HG02870 (cell line): ENCODE measurements at regions not wholly inside any gene's neighbourhood (a gene's known extent, or its start where the extent isn't known, plus 50 kb on each side); places are given as distances from the start of the nearest gene placed in this dataset.
"Not testable (repeated sequence)": the region's sequence is repeated elsewhere in the genome, so short reads cannot be mapped to it uniquely, and the experiment has no call there.

Experiments used
- ATAC-seq: cut with Tn5 transposase; IDR thresholded peaks from one replicate; pipeline ENCODE4 v1.9.1; 2021; ENCODE audit warnings: mild to moderate bottlenecking, moderate library complexity; ENCODE audit not compliant: unreplicated experiment

DNA sequence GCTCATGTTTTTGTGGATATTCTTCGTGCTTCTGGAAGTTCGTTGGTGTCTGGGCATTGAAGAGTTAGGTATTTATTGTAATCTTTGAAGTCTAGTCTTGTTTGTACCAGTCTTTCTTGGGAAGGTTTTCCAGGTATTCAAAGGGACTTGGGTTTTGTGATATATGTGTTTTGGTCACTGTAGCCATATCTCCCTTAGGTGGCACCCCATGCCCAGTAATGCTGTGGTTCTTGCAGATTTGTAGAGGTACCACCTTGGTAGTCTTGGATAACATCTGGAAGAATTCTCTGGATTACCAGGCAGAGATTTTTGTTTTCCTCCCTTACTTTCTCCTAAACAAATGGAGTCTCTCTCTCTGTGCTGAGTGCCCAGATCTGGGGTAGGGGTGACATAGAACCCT, 184.1 kb downstream of the TEX13C start:
- ATAC-seq, result no peak

DNA sequence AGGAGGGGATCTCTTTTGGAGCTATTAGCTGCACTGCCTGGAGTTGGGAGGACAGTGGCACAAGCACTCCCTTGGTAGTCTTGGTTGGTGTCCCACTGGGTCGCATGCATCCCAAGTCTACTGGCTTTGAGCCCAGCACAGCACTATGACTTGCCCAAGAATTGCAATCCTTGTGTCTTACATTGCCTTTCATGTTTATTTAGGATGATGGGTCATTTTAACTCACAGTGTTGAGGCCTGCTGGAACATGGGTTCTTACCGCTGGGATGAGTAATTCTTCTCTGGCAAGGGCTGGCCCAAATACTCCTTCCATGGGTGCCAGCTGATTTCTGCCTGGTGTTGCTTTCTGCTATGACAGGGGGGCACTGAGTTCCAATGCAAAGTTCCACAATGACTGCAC, 185.5 kb downstream of the TEX13C start:
- ATAC-seq, result no peak

- no peak for ATAC-seq
Measured at GRCh38 chrX:125507119-125507518, 187.4 kb downstream of the TEX13C start.

GRCh38 chrX:125520029-125520428, 200.4 kb downstream of the TEX13C start:
- ATAC-seq, result no peak

DNA sequence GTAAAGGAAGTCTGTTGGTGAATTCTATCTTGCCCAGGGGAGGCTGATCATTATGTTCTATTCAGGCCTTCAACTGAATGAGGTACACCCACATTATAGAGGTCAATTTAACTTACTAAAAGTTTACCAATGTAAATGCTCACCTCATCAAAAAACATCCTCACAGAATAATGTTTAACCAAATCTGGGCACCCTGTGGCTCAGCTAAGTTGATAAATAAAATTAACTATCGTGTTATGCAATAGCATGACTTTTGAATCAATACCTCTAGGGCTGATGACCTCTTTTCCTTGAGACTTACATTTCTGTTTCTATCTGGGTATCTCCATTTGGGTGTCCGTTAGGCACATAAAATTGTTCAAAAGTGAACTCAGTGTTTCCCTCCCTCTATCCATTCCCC, 203.1 kb downstream of the TEX13C start:
- ATAC-seq, result no peak

GRCh38 chrX:125532411-125533089, 212.9 kb downstream of the TEX13C start:
- ATAC-seq, result no peak

- no peak for ATAC-seq
Measured at GRCh38 chrX:125533352-125533751, 213.7 kb downstream of the TEX13C start.

- ATAC-seq, result no peak
Measured at GRCh38 chrX:125544031-125544660, 224.5 kb downstream of the TEX13C start.

GRCh38 chrX:125544856-125545255, 225.2 kb downstream of the TEX13C start:
- ATAC-seq, result no peak

- no peak for ATAC-seq
Measured at GRCh38 chrX:125577479-125577878, 257.8 kb downstream of the TEX13C start.

DNA sequence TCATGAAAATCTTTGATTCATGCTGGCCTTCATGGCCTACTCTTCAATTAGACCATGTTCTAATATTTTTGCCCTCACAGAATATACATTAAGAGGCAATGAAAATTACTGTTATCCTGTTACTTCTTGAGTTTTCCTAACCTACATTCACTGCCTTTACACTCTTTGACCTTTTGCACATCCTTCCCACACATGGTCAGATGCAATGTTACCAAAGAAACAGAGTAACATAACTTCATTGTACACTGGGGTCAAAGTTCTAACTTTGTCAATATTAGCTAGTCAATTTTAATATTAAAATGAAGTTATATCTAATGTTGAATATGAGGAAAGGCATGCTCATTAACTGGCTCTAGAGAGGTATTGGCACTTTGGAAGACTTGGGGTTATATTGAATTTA, 284.8 kb downstream of the TEX13C start:
- ATAC-seq, result no peak

DNA sequence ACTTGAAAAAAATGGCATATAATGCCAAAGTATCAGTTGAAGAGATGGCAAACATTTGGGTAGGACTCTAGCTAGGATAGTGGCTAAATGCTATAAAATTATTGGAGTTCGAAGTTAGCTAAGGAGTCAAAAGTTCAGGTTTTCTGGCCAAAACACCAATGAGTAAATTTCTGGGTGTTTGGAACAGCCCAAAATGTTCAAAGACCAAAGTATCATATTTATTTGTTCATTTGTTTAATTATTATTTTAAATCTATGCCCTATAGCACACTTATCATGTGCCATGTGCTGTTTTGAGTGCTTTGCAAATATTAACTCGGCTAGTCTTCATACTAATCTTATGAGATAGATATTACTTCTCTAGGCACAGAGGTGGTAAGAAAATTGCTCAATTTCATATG, 285.5 kb downstream of the TEX13C start:
- no peak for ATAC-seq

DNA sequence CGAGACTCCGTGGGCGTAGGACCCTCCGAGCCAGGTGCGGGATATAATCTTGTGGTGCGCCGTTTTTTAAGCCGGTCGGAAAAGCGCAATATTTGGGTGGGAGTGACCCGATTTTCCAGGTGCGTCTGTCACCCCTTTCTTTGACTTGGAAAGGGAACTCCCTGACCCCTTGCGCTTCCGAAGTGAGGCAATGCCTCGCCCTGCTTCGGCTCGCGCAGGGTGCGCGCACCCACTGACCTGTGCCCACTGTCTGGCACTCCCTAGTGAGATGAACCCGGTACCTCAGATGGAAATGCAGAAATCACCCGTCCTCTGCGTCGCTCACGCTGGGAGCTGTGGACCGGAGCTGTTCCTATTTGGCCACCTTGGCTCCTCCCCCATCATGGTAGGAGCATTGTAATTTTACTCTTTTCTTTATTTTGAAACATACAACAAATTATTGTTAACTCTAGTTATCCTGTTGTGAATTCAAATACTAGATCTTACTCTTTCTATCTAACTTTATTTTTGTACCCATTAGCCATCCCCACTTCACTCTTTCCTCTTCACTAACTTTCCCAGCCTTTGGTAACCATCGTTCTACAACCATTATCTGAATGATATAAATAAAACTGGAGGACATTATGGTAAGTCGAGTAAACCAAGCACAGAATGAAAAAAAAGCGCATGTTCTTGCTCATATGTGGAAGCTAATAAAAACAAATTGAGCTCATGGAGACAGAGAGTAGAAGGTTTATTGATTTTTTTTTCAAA, 295.1 kb downstream of the TEX13C start:
- ATAC-seq, result not testable (repeated sequence)

DNA sequence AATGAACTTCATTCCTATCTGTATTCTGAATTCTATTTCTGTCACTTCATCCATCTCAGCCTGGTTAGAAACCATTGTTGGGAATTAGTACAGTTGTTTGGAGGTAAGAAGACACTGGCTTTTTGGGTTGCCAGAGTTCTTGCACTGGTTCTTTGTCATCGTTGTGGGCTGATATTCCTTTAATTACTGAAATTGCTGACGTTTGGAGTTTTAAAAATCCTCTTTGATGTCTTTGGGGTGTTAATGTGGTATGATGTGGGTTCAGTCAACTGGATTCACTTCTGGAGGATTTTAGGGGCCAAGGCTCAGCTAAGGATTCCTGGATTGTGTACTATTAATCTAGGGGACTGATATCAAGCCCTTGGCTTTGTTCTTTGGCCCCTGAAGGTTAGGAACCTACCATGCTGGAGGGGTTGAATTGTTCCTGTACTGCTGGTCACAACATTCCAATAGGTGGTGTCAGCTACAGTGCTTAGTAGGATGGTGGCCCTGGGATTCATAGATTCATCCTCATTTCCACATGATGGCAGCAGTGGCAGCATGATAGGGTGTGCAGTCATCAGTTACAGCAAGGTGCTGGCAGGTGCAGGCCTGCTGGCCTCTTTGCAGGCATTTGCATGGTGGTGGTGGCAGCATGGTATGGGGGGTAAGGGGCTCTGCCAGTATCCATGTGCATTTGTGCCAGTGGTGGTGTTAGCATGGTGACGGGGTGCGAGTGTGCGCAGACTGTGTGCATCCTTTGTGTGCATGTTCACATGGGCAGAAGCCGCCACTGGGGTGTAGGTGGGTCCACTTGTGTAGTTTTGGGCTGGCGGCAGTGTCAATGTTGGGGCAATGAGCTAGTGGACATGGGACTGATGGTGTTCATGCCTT, 301.3 kb downstream of the TEX13C start:
- no peak for ATAC-seq

GRCh38 chrX:125621588-125621927, 301.9 kb downstream of the TEX13C start:
- ATAC-seq, result no peak

DNA sequence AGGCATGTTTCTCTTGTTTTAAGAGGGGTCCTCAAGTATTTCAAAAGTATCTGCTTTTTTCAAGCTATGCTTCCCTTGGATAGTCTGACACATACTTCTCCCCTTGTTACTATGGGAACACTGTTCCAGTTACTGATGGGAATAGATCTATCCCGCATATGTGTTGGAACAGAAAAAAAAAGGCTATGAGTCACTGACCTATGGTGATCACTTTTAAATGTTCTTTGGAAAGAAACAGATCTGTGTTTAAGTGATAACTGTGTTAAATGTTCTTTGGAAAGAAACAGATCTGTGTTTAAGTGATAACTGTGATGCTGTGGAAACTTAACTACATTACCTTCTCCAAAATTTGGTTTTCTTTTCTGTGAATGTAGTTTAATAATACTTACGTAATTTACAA, 303.2 kb downstream of the TEX13C start:
- ATAC-seq, result no peak

GRCh38 chrX:125627676-125628075, 308.0 kb downstream of the TEX13C start:
- ATAC-seq, result no peak

DNA sequence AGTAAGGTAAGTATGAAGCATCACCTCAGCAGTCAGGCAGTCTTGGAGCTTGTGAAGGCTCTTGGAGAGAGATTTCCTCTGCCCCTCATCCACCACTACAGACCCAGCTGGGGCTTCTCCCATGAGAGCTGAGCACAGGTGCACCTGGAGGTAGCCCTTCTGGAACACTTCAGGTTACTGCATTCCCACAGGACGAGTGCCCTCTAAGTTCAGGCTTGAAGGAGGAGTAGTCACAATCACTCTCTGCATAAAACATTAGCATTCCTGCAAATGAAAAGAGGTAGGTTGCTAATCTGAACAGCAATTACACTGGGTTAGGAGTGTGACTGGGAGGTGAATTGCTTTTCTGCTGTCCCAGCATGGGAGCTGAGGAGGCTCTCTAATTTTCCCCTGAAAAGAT, 308.8 kb downstream of the TEX13C start:
- ATAC-seq, result no peak

- ATAC-seq, result no peak
Measured at GRCh38 chrX:125641405-125641804, 321.7 kb downstream of the TEX13C start.

GRCh38 chrX:125646195-125646594, 326.5 kb downstream of the TEX13C start:
- ATAC-seq, result peak; percentile 74

GRCh38 chrX:125651426-125651825, 331.8 kb downstream of the TEX13C start:
- ATAC-seq, result no peak
